K562 (cell line): ENCODE measurements at regions not wholly inside any gene's neighbourhood (a gene's known extent, or its start where the extent isn't known, plus 50 kb on each side); places are given as distances from the start of the nearest gene placed in this dataset.

Experiments
- MAFG ChIP-seq: fragments of 450-650 bp; conservative IDR thresholded peaks from 2 replicates; pipeline ENCODE4 v1.6.1; 2016; ENCODE audit warnings: missing genetic modification characterization, missing compliant biosample characterization
- NR2C2 ChIP-seq, 2 experiments: fragments of 200-800 bp in 1 of 2; sonication (Bioruptor generic) in 1 of 2; sonication (generic) in 1 of 2; formaldehyde crosslinking in 1 of 2; IDR thresholded peaks; 2 replicates each; pipeline versions ENCODE4 v1.6.1 to v1.8.0; 2016 to 2022; ENCODE audit warnings: mild to moderate bottlenecking in 1 of 2, missing compliant biosample characterization in 1 of 2, missing genetic modification characterization in 1 of 2, missing genetic modification reagents in 1 of 2
- SMARCA5 ChIP-seq: fragments of 450-650 bp; IDR thresholded peaks from 2 replicates; pipeline ENCODE4 v1.6.1; 2016
- ZNF57 ChIP-seq: fragments of 450-650 bp; formaldehyde crosslinking; IDR thresholded peaks from 2 replicates; pipeline ENCODE4 v1.4.0; 2020; ENCODE audit warnings: mild to moderate bottlenecking, moderate library complexity
- TF ChIP-seq, protein P1 (sequence below): fragments of 250-450 bp; sonication (Bioruptor Pico); IDR thresholded peaks from 2 replicates; pipeline ENCODE4 v1.8.0; 2022; ENCODE audit warnings: inconsistent platforms, mild to moderate bottlenecking, moderate library complexity, borderline replicate concordance
- TF ChIP-seq, protein P2 (sequence below), 3 experiments: IDR thresholded peaks in 2 of 3; conservative IDR thresholded peaks in 1 of 3; 2 replicates each; pipeline ENCODE4 v1.5.1; 2011 to 2012; ENCODE audit warnings: low read length in 3 of 3, mild to moderate bottlenecking in 3 of 3, control low read depth in 2 of 3, improper control_type of control experiment in 1 of 3, inconsistent platforms in 1 of 3, low read depth in 1 of 3, mixed read lengths in 1 of 3, moderate library complexity in 1 of 3; ENCODE audit not compliant: insufficient read depth in 2 of 3
- TF ChIP-seq, protein P3 (sequence below): fragments of 450-650 bp; IDR thresholded peaks from 2 replicates; pipeline ENCODE4 v1.6.1; 2018; ENCODE audit not compliant: partially characterized antibody
- TF ChIP-seq, protein P4 (sequence below): fragments of 250-450 bp; sonication (Bioruptor Pico); IDR thresholded peaks from 2 replicates; pipeline ENCODE4 v1.8.0; 2022; ENCODE audit warnings: moderate library complexity, mild to moderate bottlenecking, inconsistent platforms
- TF ChIP-seq, protein P5 (sequence below): sonication (generic); formaldehyde crosslinking; IDR thresholded peaks from 2 replicates; pipeline ENCODE4 v1.8.0; 2023; ENCODE audit warnings: missing genetic modification reagents, mild to moderate bottlenecking, borderline replicate concordance

DNA sequence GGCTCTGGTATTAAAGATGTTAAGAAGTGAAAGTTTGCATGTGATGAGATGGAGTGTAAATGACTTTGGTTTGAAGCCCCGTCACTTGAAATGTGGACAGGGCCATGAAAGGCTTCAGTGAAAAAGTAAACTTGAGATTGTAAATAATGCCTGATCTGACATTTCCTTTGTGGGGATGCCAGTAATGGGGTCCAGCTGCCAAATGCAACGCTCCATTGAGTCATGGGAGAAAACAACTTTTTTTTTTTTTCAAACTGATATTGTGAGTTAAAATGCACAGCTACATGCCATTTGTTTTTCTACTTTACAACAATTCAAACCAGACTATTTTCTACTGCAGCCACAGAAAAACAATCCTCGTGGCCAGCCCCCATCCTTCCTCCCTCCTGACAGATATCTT, 327.0 kb upstream of the TNC start:
- TF ChIP-seq, protein P1, sequence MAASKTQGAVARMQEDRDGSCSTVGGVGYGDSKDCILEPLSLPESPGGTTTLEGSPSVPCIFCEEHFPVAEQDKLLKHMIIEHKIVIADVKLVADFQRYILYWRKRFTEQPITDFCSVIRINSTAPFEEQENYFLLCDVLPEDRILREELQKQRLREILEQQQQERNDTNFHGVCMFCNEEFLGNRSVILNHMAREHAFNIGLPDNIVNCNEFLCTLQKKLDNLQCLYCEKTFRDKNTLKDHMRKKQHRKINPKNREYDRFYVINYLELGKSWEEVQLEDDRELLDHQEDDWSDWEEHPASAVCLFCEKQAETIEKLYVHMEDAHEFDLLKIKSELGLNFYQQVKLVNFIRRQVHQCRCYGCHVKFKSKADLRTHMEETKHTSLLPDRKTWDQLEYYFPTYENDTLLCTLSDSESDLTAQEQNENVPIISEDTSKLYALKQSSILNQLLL (CRISPR knock-in tag) = no peak
- TF ChIP-seq, protein P2, sequence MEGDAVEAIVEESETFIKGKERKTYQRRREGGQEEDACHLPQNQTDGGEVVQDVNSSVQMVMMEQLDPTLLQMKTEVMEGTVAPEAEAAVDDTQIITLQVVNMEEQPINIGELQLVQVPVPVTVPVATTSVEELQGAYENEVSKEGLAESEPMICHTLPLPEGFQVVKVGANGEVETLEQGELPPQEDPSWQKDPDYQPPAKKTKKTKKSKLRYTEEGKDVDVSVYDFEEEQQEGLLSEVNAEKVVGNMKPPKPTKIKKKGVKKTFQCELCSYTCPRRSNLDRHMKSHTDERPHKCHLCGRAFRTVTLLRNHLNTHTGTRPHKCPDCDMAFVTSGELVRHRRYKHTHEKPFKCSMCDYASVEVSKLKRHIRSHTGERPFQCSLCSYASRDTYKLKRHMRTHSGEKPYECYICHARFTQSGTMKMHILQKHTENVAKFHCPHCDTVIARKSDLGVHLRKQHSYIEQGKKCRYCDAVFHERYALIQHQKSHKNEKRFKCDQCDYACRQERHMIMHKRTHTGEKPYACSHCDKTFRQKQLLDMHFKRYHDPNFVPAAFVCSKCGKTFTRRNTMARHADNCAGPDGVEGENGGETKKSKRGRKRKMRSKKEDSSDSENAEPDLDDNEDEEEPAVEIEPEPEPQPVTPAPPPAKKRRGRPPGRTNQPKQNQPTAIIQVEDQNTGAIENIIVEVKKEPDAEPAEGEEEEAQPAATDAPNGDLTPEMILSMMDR (IDR thresholded peaks at IDR 0.05 in 2 of 3, conservative IDR thresholded peaks at IDR 0.05 in 1 of 3; ENCODE audit: insufficient read depth in 2 of 3, low read depth in 1 of 3, low read length in 3 of 3) = no peak
- TF ChIP-seq, protein P3, sequence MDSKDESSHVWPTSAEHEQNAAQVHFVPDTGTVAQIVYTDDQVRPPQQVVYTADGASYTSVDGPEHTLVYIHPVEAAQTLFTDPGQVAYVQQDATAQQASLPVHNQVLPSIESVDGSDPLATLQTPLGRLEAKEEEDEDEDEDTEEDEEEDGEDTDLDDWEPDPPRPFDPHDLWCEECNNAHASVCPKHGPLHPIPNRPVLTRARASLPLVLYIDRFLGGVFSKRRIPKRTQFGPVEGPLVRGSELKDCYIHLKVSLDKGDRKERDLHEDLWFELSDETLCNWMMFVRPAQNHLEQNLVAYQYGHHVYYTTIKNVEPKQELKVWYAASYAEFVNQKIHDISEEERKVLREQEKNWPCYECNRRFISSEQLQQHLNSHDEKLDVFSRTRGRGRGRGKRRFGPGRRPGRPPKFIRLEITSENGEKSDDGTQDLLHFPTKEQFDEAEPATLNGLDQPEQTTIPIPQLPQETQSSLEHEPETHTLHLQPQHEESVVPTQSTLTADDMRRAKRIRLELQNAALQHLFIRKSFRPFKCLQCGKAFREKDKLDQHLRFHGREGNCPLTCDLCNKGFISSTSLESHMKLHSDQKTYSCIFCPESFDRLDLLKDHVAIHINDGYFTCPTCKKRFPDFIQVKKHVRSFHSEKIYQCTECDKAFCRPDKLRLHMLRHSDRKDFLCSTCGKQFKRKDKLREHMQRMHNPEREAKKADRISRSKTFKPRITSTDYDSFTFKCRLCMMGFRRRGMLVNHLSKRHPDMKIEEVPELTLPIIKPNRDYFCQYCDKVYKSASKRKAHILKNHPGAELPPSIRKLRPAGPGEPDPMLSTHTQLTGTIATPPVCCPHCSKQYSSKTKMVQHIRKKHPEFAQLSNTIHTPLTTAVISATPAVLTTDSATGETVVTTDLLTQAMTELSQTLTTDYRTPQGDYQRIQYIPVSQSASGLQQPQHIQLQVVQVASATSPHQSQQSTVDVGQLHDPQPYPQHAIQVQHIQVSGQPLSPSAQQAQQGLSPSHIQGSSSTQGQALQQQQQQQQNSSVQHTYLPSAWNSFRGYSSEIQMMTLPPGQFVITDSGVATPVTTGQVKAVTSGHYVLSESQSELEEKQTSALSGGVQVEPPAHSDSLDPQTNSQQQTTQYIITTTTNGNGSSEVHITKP = no peak
- TF ChIP-seq MAFG (tag) (no peak), ZNF57 (CRISPR knock-in tag) (no peak), NR2C2 (CRISPR knock-in tag; IDR thresholded peaks at IDR 0.05) (no peak), NR2C2 (tag; IDR thresholded peaks at IDR 0.05) (no peak), SMARCA5 (no peak)
- TF ChIP-seq, protein P4, sequence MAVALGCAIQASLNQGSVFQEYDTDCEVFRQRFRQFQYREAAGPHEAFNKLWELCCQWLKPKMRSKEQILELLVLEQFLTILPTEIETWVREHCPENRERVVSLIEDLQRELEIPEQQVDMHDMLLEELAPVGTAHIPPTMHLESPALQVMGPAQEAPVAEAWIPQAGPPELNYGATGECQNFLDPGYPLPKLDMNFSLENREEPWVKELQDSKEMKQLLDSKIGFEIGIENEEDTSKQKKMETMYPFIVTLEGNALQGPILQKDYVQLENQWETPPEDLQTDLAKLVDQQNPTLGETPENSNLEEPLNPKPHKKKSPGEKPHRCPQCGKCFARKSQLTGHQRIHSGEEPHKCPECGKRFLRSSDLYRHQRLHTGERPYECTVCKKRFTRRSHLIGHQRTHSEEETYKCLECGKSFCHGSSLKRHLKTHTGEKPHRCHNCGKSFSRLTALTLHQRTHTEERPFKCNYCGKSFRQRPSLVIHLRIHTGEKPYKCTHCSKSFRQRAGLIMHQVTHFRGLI (CRISPR knock-in tag) = no peak
- TF ChIP-seq, protein P5, sequence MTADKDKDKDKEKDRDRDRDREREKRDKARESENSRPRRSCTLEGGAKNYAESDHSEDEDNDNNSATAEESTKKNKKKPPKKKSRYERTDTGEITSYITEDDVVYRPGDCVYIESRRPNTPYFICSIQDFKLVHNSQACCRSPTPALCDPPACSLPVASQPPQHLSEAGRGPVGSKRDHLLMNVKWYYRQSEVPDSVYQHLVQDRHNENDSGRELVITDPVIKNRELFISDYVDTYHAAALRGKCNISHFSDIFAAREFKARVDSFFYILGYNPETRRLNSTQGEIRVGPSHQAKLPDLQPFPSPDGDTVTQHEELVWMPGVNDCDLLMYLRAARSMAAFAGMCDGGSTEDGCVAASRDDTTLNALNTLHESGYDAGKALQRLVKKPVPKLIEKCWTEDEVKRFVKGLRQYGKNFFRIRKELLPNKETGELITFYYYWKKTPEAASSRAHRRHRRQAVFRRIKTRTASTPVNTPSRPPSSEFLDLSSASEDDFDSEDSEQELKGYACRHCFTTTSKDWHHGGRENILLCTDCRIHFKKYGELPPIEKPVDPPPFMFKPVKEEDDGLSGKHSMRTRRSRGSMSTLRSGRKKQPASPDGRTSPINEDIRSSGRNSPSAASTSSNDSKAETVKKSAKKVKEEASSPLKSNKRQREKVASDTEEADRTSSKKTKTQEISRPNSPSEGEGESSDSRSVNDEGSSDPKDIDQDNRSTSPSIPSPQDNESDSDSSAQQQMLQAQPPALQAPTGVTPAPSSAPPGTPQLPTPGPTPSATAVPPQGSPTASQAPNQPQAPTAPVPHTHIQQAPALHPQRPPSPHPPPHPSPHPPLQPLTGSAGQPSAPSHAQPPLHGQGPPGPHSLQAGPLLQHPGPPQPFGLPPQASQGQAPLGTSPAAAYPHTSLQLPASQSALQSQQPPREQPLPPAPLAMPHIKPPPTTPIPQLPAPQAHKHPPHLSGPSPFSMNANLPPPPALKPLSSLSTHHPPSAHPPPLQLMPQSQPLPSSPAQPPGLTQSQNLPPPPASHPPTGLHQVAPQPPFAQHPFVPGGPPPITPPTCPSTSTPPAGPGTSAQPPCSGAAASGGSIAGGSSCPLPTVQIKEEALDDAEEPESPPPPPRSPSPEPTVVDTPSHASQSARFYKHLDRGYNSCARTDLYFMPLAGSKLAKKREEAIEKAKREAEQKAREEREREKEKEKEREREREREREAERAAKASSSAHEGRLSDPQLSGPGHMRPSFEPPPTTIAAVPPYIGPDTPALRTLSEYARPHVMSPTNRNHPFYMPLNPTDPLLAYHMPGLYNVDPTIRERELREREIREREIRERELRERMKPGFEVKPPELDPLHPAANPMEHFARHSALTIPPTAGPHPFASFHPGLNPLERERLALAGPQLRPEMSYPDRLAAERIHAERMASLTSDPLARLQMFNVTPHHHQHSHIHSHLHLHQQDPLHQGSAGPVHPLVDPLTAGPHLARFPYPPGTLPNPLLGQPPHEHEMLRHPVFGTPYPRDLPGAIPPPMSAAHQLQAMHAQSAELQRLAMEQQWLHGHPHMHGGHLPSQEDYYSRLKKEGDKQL (CRISPR knock-in tag) = no peak
